ENCODE measurements at regions not wholly inside any gene's neighbourhood (a gene's known extent, or its start where the extent isn't known, plus 50 kb on each side); places are given as distances from the start of the nearest gene placed in this dataset.

DNA sequence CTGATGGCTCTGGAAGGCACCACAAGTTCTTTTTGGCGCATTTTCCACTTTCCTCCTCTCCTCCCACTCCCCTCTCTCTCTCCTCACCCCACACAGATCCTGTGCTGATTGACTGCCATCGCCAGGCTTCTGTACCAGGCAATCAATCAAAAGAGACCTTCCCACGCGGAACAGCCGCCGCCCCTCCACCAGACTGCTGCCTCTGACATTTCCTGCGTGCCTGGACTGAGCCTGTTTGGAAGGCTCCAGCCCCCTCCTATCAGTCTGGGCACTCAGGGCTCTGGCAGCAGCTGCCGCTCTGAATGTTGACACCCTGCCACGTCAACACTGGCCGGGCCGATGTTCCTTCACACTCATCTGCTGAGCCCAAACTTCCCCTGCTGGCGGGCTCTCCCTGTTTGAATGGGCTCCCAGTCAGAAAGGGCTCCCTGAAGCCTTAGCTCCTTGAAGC is 467.7 kb downstream of the EPHA4 start:
- Histone ChIP-seq H3K23me2 (ENCODE audit: insufficient read length, low read depth, low read length, poor library complexity, severe bottlenecking) (no peaks in the 10 kb centered on the region), H2AFZ (ENCODE audit: low read length) (no peak overlapping the region)
- DNase-seq = peak; percentile 68

More for the DNA sequence above, 467.7 kb downstream of the EPHA4 start:
- H3T11ph ChIP-seq (ENCODE audit: low read length) = no peak overlapping the region
- no peaks in the 10 kb centered on the region for H3K79me2 ChIP-seq (ENCODE audit: insufficient read depth, low read length)
- no peaks in the 10 kb centered on the region for H3K9me3 ChIP-seq (ENCODE audit: control insufficient read depth, low read depth, low read length)
- no peaks in the 10 kb centered on the region for H4K20me1 ChIP-seq (ENCODE audit: control insufficient read depth, insufficient read depth, insufficient read length)
- H2BK12ac ChIP-seq (ENCODE audit: insufficient read length, low read depth, low read length) = no peak overlapping the region
- H2BK5ac ChIP-seq (ENCODE audit: insufficient read length, low read length) = no peak overlapping the region
- no peak overlapping the region for H3K23ac ChIP-seq (ENCODE audit: insufficient read length, low read depth, low read length)
- H3K9me3 Mint-ChIP-seq = no peaks in the 10 kb centered on the region
- H3K27ac Mint-ChIP-seq = peak overlapping the region in 2 of 3 experiments; percentile 21 to 88; a peak in 4 of 7 replicates
- no peak overlapping the region for H3K4me2 ChIP-seq (ENCODE audit: insufficient read depth, insufficient read length, low read length)
- no peak overlapping the region for H2AK5ac ChIP-seq (ENCODE audit: insufficient read length, low read length)
- no peaks in the 10 kb centered on the region; a peak in 1 of 7 replicates for H3K36me3 Mint-ChIP-seq (ENCODE audit: insufficient read depth in 1 of 3, low read depth in 3 of 3)
- H3K27me3 ChIP-seq (ENCODE audit: insufficient read depth, low read length) = no peaks in the 10 kb centered on the region
- no peak overlapping the region for H3K18ac ChIP-seq (ENCODE audit: insufficient read length, low read depth, low read length)
- no peak overlapping the region for H2BK20ac ChIP-seq (ENCODE audit: low read depth, low read length, poor library complexity, severe bottlenecking)
- H3K4ac ChIP-seq (ENCODE audit: low read depth, low read length) = no peak overlapping the region
- no CpG with 5 or more reads among the region's 12 CpGs for WGBS (ENCODE audit: extremely low coverage, insufficient read length, low lambda C conversion rate)
- H3K9ac ChIP-seq (ENCODE audit: extremely low read depth, insufficient read length, low read length) = no peak overlapping the region
- H2BK15ac ChIP-seq (ENCODE audit: low read depth, low read length) = no peak overlapping the region
- no peak overlapping the region for H3K4me3 Mint-ChIP-seq
- no peak overlapping the region for H4K8ac ChIP-seq (replicated peaks; ENCODE audit: insufficient read length, low read depth, low read length)
- H3K79me1 ChIP-seq (ENCODE audit: insufficient read depth, low read depth, low read length, poor library complexity, severe bottlenecking) = no peaks in the 10 kb centered on the region
- no peaks in the 10 kb centered on the region; the same call in 1 of the 2 replicates for H3K27me3 Mint-ChIP-seq (ENCODE audit: low read depth)
- peaks cover 11 to 18% of the 10 kb centered on the region in 2 experiments for H3K4me1 Mint-ChIP-seq
- H2BK120ac ChIP-seq (ENCODE audit: low read depth, low read length, poor library complexity, severe bottlenecking) = no peak overlapping the region
- no peak overlapping the region for H3K14ac ChIP-seq (ENCODE audit: insufficient read depth, low read length)
- H3K27ac ChIP-seq (ENCODE audit: insufficient read length, low read depth, low read length) = no peak overlapping the region
- no peak overlapping the region for H4K5ac ChIP-seq (ENCODE audit: insufficient read length, low read depth, low read length)
- H3K4me1 ChIP-seq (ENCODE audit: insufficient read depth, low read length) = no peaks in the 10 kb centered on the region; the same call in 1 of the 2 replicates
- H3K56ac ChIP-seq (ENCODE audit: insufficient read length, low read depth, low read length) = no peak overlapping the region
- TF ChIP-seq, protein P1, sequence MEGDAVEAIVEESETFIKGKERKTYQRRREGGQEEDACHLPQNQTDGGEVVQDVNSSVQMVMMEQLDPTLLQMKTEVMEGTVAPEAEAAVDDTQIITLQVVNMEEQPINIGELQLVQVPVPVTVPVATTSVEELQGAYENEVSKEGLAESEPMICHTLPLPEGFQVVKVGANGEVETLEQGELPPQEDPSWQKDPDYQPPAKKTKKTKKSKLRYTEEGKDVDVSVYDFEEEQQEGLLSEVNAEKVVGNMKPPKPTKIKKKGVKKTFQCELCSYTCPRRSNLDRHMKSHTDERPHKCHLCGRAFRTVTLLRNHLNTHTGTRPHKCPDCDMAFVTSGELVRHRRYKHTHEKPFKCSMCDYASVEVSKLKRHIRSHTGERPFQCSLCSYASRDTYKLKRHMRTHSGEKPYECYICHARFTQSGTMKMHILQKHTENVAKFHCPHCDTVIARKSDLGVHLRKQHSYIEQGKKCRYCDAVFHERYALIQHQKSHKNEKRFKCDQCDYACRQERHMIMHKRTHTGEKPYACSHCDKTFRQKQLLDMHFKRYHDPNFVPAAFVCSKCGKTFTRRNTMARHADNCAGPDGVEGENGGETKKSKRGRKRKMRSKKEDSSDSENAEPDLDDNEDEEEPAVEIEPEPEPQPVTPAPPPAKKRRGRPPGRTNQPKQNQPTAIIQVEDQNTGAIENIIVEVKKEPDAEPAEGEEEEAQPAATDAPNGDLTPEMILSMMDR (conservative IDR thresholded peaks at IDR 0.05) = no peak
- H4K91ac ChIP-seq (ENCODE audit: insufficient read length, low read depth, low read length) = no peak overlapping the region
